ENCODE measurements at regions not wholly inside any gene's neighbourhood (a gene's known extent, or its start where the extent isn't known, plus 50 kb on each side); places are given as distances from the start of the nearest gene placed in this dataset.
"Not testable (repeated sequence)": the region's sequence is repeated elsewhere in the genome, so short reads cannot be mapped to it uniquely, and the experiment has no call there.

- TF ChIP-seq CTCF (IDR thresholded peaks at IDR 0.05; ENCODE audit: insufficient read depth, low read depth, low read length): no peak
- H3K4me3 ChIP-seq (ENCODE audit: low read depth, low read length): no peak overlapping the region
- DNase-seq (ENCODE audit: low read depth): no peak
Observed at GRCh38 chr5:147113967-147114366, 120.9 kb upstream of the STK32A start.

DNA sequence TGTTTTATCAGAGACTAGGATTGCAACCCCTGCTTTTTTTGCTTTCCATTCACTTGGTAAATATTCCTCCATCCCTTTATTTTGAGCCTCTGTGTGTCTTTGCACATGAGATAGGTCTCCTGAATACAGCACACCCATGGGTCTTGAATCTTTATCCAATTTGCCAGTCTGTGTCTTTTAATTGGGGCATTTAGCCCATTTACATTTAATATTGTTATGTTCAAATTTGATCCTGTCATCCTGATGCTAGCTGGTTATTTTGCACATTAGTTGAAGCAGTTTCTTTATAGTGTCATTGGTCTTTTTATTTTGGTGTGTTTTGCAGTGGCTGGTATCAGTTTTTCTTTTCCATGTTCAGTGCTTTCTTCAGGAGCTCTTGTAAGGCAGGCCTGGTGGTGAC is 95.1 kb upstream of the STK32A start:
- H3K4me3 ChIP-seq (ENCODE audit: low read depth, low read length); DNase-seq (ENCODE audit: low read depth): not testable (repeated sequence)

GRCh38 chr5:147140558-147140957 is 94.3 kb upstream of the STK32A start:
- DNase-seq (ENCODE audit: low read depth): no peak
- no peak overlapping the region for H3K4me3 ChIP-seq (ENCODE audit: low read depth, low read length)
- TF ChIP-seq CTCF (IDR thresholded peaks at IDR 0.05; ENCODE audit: insufficient read depth, low read depth, low read length): no peak

DNA sequence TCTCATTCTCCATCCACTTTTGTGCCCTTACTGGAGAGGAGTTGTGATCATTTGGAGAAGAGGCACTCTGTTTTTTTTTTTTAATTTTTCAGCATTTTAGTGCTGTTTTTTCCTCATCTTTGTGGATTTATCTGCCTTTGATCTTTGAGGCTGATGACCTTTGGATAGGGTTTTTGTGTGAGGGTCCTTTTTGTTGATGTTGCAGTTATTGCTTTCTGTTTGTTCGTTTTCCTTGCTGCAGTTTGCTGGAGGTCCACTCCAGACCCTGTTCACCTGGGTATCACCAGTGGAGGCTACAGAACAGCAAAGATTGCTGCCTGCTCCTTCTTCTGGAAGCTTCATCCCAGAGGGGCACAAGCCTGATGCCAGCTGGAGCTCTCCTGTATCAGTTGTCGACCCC is 93.2 kb upstream of the STK32A start:
- not testable (repeated sequence) for H3K4me3 ChIP-seq (ENCODE audit: low read depth, low read length); DNase-seq (ENCODE audit: low read depth)

- DNase-seq (ENCODE audit: low read depth): no peak
- no peak for TF ChIP-seq CTCF (IDR thresholded peaks at IDR 0.05; ENCODE audit: insufficient read depth, low read depth, low read length)
- no peak overlapping the region for H3K4me3 ChIP-seq (ENCODE audit: low read depth, low read length)
Observed at GRCh38 chr5:147143215-147143614, 91.6 kb upstream of the STK32A start.

DNA sequence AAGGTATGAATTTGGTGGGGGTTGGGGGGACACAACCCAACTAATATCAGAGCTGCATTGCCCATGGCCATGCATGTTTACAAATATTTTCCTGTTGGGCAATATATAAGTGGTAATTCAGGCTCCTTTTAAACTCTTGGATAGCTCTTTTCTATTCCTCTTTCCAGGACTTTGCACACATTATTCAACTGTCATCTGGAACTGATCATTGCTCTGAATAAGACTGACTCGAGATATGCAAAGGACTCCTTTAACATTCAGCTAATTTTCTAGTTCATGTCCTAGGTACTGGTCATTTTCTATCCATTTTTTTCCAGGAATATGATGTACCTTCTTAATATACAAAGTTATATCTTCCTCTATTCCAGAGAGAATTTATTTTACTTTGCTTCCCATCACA is 89.5 kb upstream of the STK32A start:
- no peak for TF ChIP-seq CTCF (IDR thresholded peaks at IDR 0.05; ENCODE audit: insufficient read depth, low read depth, low read length)
- no peak overlapping the region for H3K4me3 ChIP-seq (ENCODE audit: low read depth, low read length)
- DNase-seq (ENCODE audit: low read depth): no peak

DNA sequence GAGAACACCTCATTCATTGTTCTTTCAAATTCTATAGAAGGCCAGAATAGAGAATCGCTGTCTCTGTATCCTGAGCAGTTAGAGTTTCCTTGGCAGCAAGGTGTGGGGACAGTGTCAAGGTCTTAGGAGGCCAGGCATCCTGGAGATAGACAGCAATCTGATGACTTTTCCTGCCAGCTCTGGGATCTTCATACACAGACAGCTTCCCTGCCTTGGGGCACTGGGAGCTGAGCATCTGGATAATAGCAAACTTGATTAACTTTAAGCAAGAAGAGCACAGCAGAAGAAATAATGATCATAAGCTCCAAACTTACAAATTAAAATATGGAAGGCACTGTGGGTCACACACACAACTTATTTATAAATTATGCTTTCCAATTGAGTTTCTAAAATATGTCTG is 86.1 kb upstream of the STK32A start:
- no peak for TF ChIP-seq CTCF (IDR thresholded peaks at IDR 0.05; ENCODE audit: insufficient read depth, low read depth, low read length)
- no peak for DNase-seq (ENCODE audit: low read depth)
- no peak overlapping the region for H3K4me3 ChIP-seq (ENCODE audit: low read depth, low read length)

GRCh38 chr5:147152086-147152485 is 82.7 kb upstream of the STK32A start:
- DNase-seq (ENCODE audit: low read depth): no peak
- no peak overlapping the region for H3K4me3 ChIP-seq (ENCODE audit: low read depth, low read length)
- no peak for TF ChIP-seq CTCF (IDR thresholded peaks at IDR 0.05; ENCODE audit: insufficient read depth, low read depth, low read length)
